Activated naive CD8-positive, alpha-beta T cell treated with anti-CD3 and anti-CD28 coated beads, Interleukin-2, amount 10 ng/mL, durations not matched to agents 7 days and 5 days (primary cell): ENCODE measurements at regions not wholly inside any gene's neighbourhood (a gene's known extent, or its start where the extent isn't known, plus 50 kb on each side); places are given as distances from the start of the nearest gene placed in this dataset.

Experiments
- ATAC-seq: fragments of 150-1000 bp; cut with Tn5 transposase; one replicate; pipeline ENCODE4 v1.10.0; 2021; ENCODE audit warnings: low read depth, moderate library complexity
- POLR2A ChIA-PET: fragments of 350-600 bp; sonication (Branson Sonifier 250); formaldehyde crosslinking; loops from one replicate; lab custom pipeline; 2021; ENCODE audit warnings: antibody characterized with exemption; lab: Charles Lee
- DNase-seq: peaks from one replicate; pipeline ENCODE4 v3.0.0; 2021
- H3K27ac Mint-ChIP-seq: one replicate; pipeline ENCODE4 v1.8.0; 2022; ENCODE audit warnings: mild to moderate bottlenecking, mixed read lengths
- H3K27me3 Mint-ChIP-seq: one replicate; pipeline ENCODE4 v1.8.0; 2022; ENCODE audit warnings: mild to moderate bottlenecking, moderate library complexity, mixed read lengths
- H3K36me3 Mint-ChIP-seq: one replicate; pipeline ENCODE4 v1.8.0; 2021; ENCODE audit warnings: mild to moderate bottlenecking, mixed read lengths
- H3K4me1 Mint-ChIP-seq: one replicate; pipeline ENCODE4 v1.8.0; 2021; ENCODE audit warnings: mixed read lengths
- H3K4me3 Mint-ChIP-seq: one replicate; pipeline ENCODE4 v1.8.0; 2022; ENCODE audit warnings: mild to moderate bottlenecking, moderate library complexity, mixed read lengths
- H3K9me3 Mint-ChIP-seq: one replicate; pipeline ENCODE4 v1.8.0; 2021; ENCODE audit warnings: mixed read lengths

DNA sequence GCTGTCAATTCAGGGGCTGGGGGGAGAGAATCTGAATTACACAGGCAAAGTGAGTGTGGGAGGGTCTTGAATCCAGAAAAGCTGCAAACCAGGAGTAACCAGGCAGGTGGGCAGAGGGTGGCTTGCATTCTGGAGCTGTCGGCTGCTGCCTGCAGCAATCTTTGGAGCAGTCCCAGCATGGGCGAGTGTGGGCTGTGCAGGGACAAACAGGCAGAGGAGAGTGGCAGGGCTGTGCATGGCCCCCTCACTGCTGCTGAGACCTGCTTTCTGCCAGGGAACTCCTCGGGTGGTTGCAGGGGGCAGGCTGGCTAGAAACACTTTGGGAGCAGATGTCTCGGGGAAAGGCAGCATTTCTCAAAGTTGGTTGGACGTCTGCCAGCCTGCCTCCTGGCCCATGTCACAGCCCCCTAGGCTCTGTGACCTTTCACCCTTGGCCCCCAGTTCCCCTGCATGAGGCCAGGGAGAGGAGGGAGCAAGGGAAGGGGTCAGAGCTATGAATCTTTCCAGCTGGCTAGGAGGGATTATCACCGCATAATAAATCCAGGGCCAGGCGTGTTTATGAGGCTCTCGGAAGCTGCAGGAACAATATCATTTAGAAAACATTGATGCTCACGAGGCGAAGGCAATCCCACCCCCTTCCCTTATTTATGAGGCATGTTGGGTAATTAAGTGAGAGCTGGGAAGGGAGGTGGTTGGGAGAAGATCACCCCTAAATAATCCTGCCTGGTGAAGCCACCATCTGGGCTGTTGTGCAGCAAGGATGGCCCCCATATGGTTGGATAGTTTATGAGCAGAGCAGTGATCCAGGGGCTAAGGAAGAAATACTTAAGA is 212.3 kb upstream of the NCAM1 start:
- Mint-ChIP-seq H3K36me3 (no peaks in the 10 kb centered on the region), H3K27me3 (peaks cover 11% of the 10 kb centered on the region), H3K9me3 (no peaks in the 10 kb centered on the region), H3K4me1 (no peaks in the 10 kb centered on the region), H3K4me3 (no peak overlapping the region), H3K27ac (no peak overlapping the region)
- ATAC-seq = no peak
- no peak for DNase-seq
- POLR2A ChIA-PET = no interaction called here

DNA sequence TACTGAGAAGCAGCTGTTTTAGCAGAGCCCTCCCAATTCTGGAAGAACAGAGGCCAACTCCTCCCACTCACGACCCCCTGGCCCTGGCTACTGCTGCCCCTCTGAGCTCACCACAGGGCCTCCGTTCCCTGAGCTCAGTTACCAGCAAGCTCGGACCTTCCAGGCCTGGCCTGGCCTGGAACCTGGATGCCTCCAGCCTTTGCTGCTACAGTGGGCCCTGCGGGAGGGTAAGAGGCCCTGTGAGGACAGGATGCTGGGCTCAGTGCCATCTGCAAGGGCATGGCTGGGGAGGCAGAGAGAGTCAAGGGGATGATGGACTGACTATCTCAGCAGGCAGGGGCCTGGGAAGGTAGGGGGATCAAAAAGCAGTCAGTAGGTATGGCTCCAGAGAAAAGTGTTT is 209.9 kb upstream of the NCAM1 start:
- no peaks in the 10 kb centered on the region for H3K9me3 Mint-ChIP-seq
- ATAC-seq (no peak), DNase-seq (no peak)
- no peaks in the 10 kb centered on the region for H3K36me3 Mint-ChIP-seq
- no peaks in the 10 kb centered on the region for H3K4me1 Mint-ChIP-seq
- POLR2A ChIA-PET = no interaction called here
- no peak overlapping the region for H3K4me3 Mint-ChIP-seq
- H3K27me3 Mint-ChIP-seq = peaks cover 5% of the 10 kb centered on the region
- no peak overlapping the region for H3K27ac Mint-ChIP-seq

DNA sequence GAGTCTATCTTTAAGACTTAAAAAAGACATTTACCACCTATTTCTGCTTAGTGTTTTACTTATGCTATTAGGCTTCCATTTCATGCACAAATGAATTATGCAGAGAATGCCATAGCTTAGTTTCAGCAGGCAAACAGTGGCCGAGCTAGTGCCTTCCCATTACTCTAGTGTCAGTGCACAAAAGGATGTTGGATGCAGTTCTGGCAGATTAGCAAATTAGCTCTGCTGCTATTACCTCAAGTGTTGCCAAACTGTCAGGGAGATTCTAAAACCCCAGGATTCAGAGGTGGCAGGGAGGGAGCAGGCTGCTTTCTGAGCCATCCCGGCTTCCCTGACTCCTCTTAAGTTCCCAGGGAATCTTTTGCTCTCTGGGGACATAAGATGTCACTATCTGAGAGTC is 209.4 kb upstream of the NCAM1 start:
- ATAC-seq (no peak), DNase-seq (no peak)
- H3K4me3 Mint-ChIP-seq = no peak overlapping the region
- no peak overlapping the region for H3K27ac Mint-ChIP-seq
- POLR2A ChIA-PET = no interaction called here
- no peaks in the 10 kb centered on the region for H3K36me3 Mint-ChIP-seq
- no peaks in the 10 kb centered on the region for H3K9me3 Mint-ChIP-seq
- H3K27me3 Mint-ChIP-seq = peaks cover 5% of the 10 kb centered on the region
- H3K4me1 Mint-ChIP-seq = no peaks in the 10 kb centered on the region

DNA sequence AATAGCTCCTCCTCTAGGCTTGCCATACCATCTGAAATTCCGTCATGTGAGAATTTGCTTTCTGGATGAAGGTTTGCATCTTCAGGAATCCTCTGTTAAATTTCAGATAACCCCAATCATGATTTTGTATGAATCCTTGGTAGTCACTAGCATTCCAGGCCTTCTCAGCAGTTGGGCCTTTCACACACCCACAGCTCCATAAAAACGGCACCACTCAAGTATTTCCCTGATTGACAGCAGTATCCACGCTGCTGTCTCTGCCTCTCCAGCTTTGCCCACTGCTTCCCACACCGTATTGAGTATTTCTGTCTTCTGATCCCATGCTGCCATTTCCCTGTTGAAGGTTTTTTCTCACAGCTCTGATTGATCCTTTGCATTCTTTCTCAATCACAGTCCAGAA is 208.7 kb upstream of the NCAM1 start:
- no peaks in the 10 kb centered on the region for H3K9me3 Mint-ChIP-seq
- no peaks in the 10 kb centered on the region for H3K4me1 Mint-ChIP-seq
- DNase-seq (no peak), ATAC-seq (no peak)
- H3K27ac Mint-ChIP-seq = no peak overlapping the region
- POLR2A ChIA-PET = no interaction called here
- H3K4me3 Mint-ChIP-seq = no peak overlapping the region
- no peaks in the 10 kb centered on the region for H3K36me3 Mint-ChIP-seq
- peaks cover 5% of the 10 kb centered on the region for H3K27me3 Mint-ChIP-seq

DNA sequence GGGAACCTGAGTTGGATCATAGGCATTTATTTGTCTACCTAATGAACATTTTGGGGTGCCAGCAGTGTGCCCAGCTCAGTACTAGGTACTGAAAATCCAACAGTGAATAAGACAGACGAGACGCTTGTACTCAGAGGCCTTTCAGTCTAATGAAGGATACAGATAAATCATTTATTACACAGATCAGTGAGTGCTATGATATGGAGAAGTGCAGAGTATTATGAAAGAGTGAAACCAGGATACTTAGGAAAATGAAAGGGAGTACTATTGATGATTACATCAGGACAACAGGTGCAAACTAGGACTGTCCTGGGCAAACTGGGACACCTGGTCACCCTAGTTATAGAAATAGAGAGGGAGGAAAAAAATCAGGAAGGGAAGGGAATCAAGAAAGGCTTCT is 207.5 kb upstream of the NCAM1 start:
- POLR2A ChIA-PET = no interaction called here
- DNase-seq = no peak
- Mint-ChIP-seq H3K36me3 (no peaks in the 10 kb centered on the region), H3K4me1 (no peaks in the 10 kb centered on the region), H3K9me3 (no peaks in the 10 kb centered on the region), H3K4me3 (no peak overlapping the region), H3K27ac (no peak overlapping the region), H3K27me3 (peaks cover 5% of the 10 kb centered on the region)
- no peak for ATAC-seq

DNA sequence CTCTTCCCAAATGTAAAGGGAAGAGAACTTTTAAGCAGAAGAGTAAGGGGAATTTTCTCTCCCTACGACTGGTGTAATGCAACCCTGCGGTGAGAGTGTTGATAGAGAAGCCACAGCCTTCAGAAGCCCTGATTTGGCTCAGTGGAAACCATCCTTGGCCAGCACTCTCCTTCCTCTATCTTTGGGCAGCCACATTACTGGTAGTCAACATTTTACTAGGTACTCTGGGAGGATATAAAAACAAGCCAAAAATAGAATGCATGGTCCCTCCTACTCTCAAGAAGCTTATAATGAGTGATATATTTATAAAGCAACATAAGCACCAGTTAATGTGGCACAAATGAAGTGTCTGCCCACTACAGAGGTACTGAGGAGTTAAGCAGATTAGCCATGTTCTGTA is 201.8 kb upstream of the NCAM1 start:
- Mint-ChIP-seq H3K27me3 (no peaks in the 10 kb centered on the region), H3K4me1 (no peaks in the 10 kb centered on the region), H3K4me3 (no peak overlapping the region), H3K36me3 (no peaks in the 10 kb centered on the region), H3K27ac (no peak overlapping the region), H3K9me3 (no peaks in the 10 kb centered on the region)
- no peak for ATAC-seq
- POLR2A ChIA-PET = no interaction called here
- no peak for DNase-seq

DNA sequence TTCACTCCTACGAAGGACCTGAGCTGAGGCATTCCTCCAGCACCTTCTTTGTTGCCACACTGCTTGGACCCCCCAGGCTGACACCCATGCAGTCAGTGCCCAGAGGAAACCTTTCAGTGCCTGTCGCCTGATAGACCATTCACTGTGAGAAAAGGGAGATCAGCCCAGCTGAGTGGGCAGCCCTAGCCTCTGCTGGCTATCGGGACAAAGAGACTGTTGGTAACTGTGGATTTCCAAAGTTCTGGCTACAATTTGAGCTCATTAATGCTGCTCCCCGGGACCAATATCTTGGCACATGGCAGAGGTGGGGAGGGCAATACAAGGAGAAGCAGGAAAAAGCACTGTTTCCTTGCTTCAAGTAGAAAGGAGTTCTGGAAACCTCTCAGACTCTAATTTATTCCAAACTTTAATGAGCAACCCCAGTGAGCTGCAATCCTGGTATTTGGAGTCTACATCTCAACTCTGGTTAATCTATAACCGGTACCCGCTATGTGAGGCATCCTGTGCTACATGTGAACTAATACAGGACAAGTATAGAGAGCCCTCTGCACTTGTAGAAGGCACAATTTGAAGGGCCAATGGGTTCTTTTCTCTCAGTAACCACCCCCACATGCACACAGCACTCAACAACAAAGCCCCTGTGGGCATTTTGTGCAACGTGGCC is 200.7 kb upstream of the NCAM1 start:
- ATAC-seq = no peak
- POLR2A ChIA-PET = no interaction called here
- no peaks in the 10 kb centered on the region for H3K9me3 Mint-ChIP-seq
- H3K4me1 Mint-ChIP-seq = no peaks in the 10 kb centered on the region
- no peak for DNase-seq
- H3K36me3 Mint-ChIP-seq = no peaks in the 10 kb centered on the region
- H3K27me3 Mint-ChIP-seq = no peaks in the 10 kb centered on the region
- H3K4me3 Mint-ChIP-seq = no peak overlapping the region
- no peak overlapping the region for H3K27ac Mint-ChIP-seq

DNA sequence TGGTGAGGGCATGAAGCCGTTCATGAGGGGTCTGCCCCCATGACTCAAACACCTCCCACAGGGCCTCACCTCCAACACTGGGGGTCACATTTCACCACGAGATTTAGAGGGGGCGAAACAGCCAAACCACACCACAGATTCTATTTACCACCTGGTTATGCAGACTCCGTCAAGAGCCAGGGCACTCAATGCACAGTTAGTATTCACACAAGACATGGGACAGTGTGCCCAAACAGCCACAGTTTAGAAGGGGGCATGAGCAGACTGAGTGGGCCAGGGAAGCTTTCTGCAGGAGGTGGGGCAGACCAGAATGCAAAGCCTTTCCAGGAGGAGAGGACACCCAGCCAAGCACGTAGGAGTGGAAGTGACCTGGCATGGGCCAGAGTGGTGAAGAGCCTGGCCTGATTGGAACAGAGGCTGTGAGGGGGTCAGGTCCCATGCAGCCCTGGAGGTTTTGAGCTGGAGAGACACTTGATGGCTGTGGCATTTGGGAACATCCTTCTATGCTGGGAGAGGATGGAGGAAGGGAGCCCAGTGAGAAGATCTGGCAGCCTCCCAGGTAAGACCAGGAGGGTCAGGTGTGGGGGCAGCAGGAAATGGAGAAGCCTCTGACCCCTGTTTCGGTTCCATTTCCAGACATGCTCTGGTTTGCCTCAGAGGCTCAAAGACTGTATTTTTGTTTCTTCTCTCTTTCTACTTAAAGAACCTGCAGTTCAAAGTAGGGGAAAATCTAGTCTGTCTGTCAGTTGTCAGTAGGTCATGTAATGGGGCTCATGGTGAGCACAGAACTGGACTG is 199.1 kb upstream of the NCAM1 start:
- Mint-ChIP-seq H3K27ac (no peak overlapping the region), H3K9me3 (no peaks in the 10 kb centered on the region), H3K36me3 (no peaks in the 10 kb centered on the region), H3K27me3 (no peaks in the 10 kb centered on the region), H3K4me3 (no peak overlapping the region), H3K4me1 (no peaks in the 10 kb centered on the region)
- POLR2A ChIA-PET = no interaction called here
- ATAC-seq (no peak), DNase-seq (no peak)

DNA sequence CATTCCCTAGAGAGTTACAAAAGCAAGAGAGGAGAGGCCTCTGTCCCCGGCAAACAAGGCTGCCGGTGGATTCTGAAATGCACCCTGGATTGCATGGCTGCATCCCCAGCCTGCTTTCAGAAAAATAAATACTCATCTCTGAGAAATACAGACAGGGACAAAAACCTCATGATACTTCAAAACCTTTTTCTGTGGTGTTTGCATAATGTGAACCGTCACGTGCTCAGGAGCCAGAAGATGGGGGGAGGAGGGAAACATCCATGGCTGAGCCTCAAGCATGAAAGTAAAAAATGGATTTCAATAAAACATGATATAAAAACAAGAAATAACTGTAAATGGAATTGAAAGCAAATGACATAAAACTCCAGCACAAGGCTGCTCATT is 198.5 kb upstream of the NCAM1 start:
- Mint-ChIP-seq H3K36me3 (no peaks in the 10 kb centered on the region), H3K4me3 (no peak overlapping the region), H3K9me3 (no peaks in the 10 kb centered on the region), H3K27me3 (no peaks in the 10 kb centered on the region), H3K27ac (no peak overlapping the region), H3K4me1 (no peaks in the 10 kb centered on the region)
- DNase-seq = no peak
- POLR2A ChIA-PET = no interaction called here
- ATAC-seq = no peak

DNA sequence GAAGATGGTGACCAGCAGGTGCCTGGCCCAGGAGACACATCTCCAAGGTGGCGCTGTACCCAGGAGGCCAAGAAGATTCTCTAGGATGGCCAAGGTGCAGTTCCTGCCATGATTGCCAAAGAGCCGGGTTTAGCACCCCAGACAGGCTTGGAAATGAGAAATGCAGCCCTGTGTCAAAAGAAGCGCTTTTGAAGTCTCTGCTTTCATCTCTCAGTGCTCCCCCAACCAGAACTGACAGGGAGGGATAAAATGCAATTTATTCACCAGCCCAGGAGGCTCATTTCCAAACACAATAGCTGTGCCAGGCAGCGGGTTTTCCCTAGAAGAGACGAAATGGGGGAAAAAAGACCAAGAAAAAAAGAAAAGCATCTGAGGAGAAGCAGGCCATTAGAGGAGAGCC is 195.9 kb upstream of the NCAM1 start:
- H3K9me3 Mint-ChIP-seq = no peaks in the 10 kb centered on the region
- ATAC-seq (no peak), DNase-seq (no peak)
- no peak overlapping the region for H3K27ac Mint-ChIP-seq
- no peaks in the 10 kb centered on the region for H3K4me1 Mint-ChIP-seq
- no peaks in the 10 kb centered on the region for H3K36me3 Mint-ChIP-seq
- H3K27me3 Mint-ChIP-seq = no peaks in the 10 kb centered on the region
- H3K4me3 Mint-ChIP-seq = no peak overlapping the region
- POLR2A ChIA-PET = no interaction called here

DNA sequence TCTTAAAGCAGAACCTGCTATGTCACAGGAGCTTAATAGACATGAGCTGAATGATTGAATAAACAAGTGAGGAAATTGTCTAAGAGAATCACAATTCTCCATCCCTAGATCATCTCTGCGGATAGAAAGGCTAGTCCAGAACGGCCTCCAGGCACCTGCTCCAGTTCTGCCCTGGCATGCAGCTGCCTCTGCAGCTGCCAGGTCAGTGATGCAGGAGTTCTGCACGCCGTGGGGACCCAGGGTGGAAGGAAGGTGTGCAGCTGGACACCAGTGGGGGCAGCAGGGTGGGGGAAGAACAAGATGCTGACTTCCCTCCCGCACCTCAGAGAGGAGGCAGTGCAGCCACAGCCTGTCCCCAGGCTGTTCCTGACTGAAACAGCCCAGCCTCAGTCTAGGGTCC is 192.1 kb upstream of the NCAM1 start:
- no peak overlapping the region for H3K4me3 Mint-ChIP-seq
- H3K4me1 Mint-ChIP-seq = peaks cover 4% of the 10 kb centered on the region
- ATAC-seq (no peak), DNase-seq (no peak)
- no peak overlapping the region for H3K27ac Mint-ChIP-seq
- peaks cover 3% of the 10 kb centered on the region for H3K27me3 Mint-ChIP-seq
- no peaks in the 10 kb centered on the region for H3K9me3 Mint-ChIP-seq
- POLR2A ChIA-PET = no interaction called here
- H3K36me3 Mint-ChIP-seq = no peaks in the 10 kb centered on the region

DNA sequence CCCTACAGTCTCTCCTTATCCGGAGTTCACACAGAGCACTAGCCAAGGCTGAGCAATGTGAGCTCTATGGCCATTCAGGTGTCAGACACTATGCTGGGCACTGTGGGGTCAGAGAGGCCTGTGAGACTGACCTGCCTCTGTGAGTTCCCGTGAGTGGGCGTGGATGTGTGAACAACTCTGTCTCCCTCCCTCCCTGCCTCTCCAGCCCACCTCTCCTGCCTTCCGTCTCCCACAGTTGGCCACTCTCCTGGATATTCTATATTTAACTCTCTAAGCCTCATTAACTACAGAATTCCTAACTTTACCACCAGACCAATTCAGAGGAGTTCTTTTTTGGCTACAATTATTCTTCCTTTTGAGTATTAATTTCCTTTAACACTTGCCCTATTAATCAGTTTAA is 191.6 kb upstream of the NCAM1 start:
- peaks cover 3% of the 10 kb centered on the region for H3K27me3 Mint-ChIP-seq
- no peak overlapping the region for H3K27ac Mint-ChIP-seq
- ATAC-seq (no peak), DNase-seq (no peak)
- H3K4me3 Mint-ChIP-seq = no peak overlapping the region
- H3K4me1 Mint-ChIP-seq = peaks cover 4% of the 10 kb centered on the region
- POLR2A ChIA-PET = no interaction called here
- no peaks in the 10 kb centered on the region for H3K36me3 Mint-ChIP-seq
- no peaks in the 10 kb centered on the region for H3K9me3 Mint-ChIP-seq

DNA sequence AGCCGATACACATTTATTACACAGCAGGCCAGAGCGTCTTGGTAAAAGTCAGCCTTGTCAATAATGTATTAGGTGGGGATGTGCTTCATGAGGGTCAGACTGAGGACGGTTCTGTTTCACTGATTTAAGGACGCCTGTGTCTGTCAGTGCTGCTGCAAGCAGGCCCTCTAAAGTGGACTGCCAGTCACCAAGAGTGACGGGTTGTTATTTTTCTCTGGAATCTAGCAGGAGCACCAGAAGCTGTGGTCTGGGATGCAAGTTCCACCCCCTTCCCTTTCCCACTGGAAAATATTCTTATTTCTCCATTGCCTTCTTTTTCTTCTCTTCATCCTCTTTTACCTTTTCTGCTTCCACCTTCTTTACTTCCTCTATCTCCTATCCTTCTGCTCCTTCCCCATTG is 191.2 kb upstream of the NCAM1 start:
- Mint-ChIP-seq H3K36me3 (no peaks in the 10 kb centered on the region), H3K27me3 (peaks cover 3% of the 10 kb centered on the region), H3K9me3 (no peaks in the 10 kb centered on the region), H3K27ac (no peak overlapping the region), H3K4me1 (peaks cover 4% of the 10 kb centered on the region), H3K4me3 (no peak overlapping the region)
- POLR2A ChIA-PET = no interaction called here
- DNase-seq (no peak), ATAC-seq (no peak)

DNA sequence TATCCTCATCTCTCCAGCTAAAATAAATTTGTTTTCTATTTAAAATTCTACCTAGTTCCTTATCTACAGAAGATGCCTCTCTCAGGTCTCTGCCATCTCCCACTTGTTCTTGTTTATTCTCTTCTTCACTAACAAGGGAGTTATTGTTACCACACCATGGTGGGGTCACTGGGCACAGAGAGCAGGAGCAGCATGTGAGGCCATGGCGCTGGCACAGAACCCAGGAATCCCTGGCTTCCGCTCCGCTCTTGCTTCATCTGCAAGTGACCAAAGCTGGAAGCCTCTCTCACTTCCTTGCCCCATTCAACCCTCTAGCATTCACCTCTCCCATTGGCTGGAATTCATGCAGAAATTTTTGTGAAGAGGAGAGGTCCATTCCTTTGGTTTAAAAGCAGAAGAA is 190.7 kb upstream of the NCAM1 start:
- H3K4me1 Mint-ChIP-seq = peaks cover 4% of the 10 kb centered on the region
- DNase-seq (no peak), ATAC-seq (no peak)
- H3K27me3 Mint-ChIP-seq = peaks cover 3% of the 10 kb centered on the region
- POLR2A ChIA-PET = no interaction called here
- no peaks in the 10 kb centered on the region for H3K36me3 Mint-ChIP-seq
- H3K9me3 Mint-ChIP-seq = no peaks in the 10 kb centered on the region
- no peak overlapping the region for H3K27ac Mint-ChIP-seq
- no peak overlapping the region for H3K4me3 Mint-ChIP-seq
